Fibroblast of lung (primary cell): ENCODE measurements at regions not wholly inside any gene's neighbourhood (a gene's known extent, or its start where the extent isn't known, plus 50 kb on each side); places are given as distances from the start of the nearest gene placed in this dataset.

Experiments used
- DNase-seq, 2 donors: peaks; one replicate each; pipeline versions ENCODE4 v3.0.0 to v3.0.0-alpha.2; 2010; ENCODE audit warnings: low read depth in 2 of 2
- H2AFZ ChIP-seq: 2 replicates; pipeline ENCODE4 v1.5.1; 2012; ENCODE audit warnings: low read length, control low read depth, inconsistent platforms
- H3K27ac ChIP-seq: 2 replicates; pipeline ENCODE4 v1.5.1; 2011; ENCODE audit warnings: low read length, control low read depth; ENCODE audit not compliant: insufficient read depth
- H3K27me3 ChIP-seq: 2 replicates; pipeline ENCODE4 v1.5.1; 2011; ENCODE audit warnings: mild to moderate bottlenecking, low read length; ENCODE audit not compliant: control insufficient read depth, insufficient read depth
- H3K36me3 ChIP-seq: 2 replicates; pipeline ENCODE4 v1.5.1; 2011; ENCODE audit warnings: low read length; ENCODE audit not compliant: control insufficient read depth, insufficient read depth
- H3K4me1 ChIP-seq: 2 replicates; pipeline ENCODE4 v1.5.1; 2011; ENCODE audit warnings: low read length; ENCODE audit not compliant: control insufficient read depth, insufficient read depth; ENCODE audit errors: extremely low read depth
- H3K4me2 ChIP-seq: 2 replicates; pipeline ENCODE4 v1.5.1; 2011; ENCODE audit warnings: low read length, control low read depth; ENCODE audit not compliant: insufficient read depth; ENCODE audit errors: extremely low read depth
- H3K4me3 ChIP-seq, 4 experiments: fragments of 200-600 bp in 1 of 4; sonication (generic) in 1 of 4; replicated peaks in 1 of 4; 2 replicates each; pipeline ENCODE4 v1.5.1; 2011 to 2016; ENCODE audit warnings: low read length in 4 of 4, low read depth in 3 of 4, mild to moderate bottlenecking in 3 of 4, control low read depth in 2 of 4, inconsistent platforms in 1 of 4, mixed read lengths in 1 of 4; ENCODE audit not compliant: insufficient read depth in 1 of 4; ENCODE audit errors: control extremely low read depth in 1 of 4
- H3K79me2 ChIP-seq: 2 replicates; pipeline ENCODE4 v1.5.1; 2012; ENCODE audit warnings: mild to moderate bottlenecking, low read length, inconsistent platforms; ENCODE audit not compliant: control insufficient read depth, insufficient read depth
- H3K9ac ChIP-seq: 2 replicates; pipeline ENCODE4 v1.5.1; 2011; ENCODE audit warnings: mild to moderate bottlenecking, low read length, control low read depth; ENCODE audit not compliant: insufficient read depth
- H3K9me3 ChIP-seq: 2 replicates; pipeline ENCODE4 v1.5.1; 2012; ENCODE audit warnings: low read depth, low read length; ENCODE audit not compliant: control insufficient read depth, insufficient read depth
- H4K20me1 ChIP-seq: 2 replicates; pipeline ENCODE4 v1.5.1; 2011; ENCODE audit warnings: low read length; ENCODE audit not compliant: control insufficient read depth, insufficient read depth; ENCODE audit errors: extremely low read depth
- CTCF ChIP-seq, 2 donors: IDR thresholded peaks in 1 of 2; conservative IDR thresholded peaks in 1 of 2; 1 replicate in 1 of 2; 2 replicates in 1 of 2; pipeline ENCODE4 v1.5.1; 2011 to 2012; ENCODE audit warnings: low read length in 2 of 2, control low read depth in 1 of 2, inconsistent platforms in 1 of 2, low read depth in 1 of 2, mild to moderate bottlenecking in 1 of 2
- EZH2 ChIP-seq: IDR thresholded peaks from 2 replicates; pipeline ENCODE4 v1.5.1; 2012; ENCODE audit warnings: low read length, control low read depth, mild to moderate bottlenecking; ENCODE audit errors: missing control alignments

- no peak for TF ChIP-seq EZH2
- TF ChIP-seq CTCF (conservative IDR thresholded peaks at IDR 0.05 in 1 of 2, IDR thresholded peaks at IDR 0.05 in 1 of 2; ENCODE audit: low read depth in 1 of 2, low read length in 2 of 2): no peak
- H3K9me3 ChIP-seq: no peaks in the 10 kb centered on the region
- H3K9ac ChIP-seq: no peak overlapping the region
- H3K4me2 ChIP-seq: no peak overlapping the region
- H2AFZ ChIP-seq: no peak overlapping the region
- no peaks in the 10 kb centered on the region for H3K36me3 ChIP-seq
- H3K4me3 ChIP-seq: no peak overlapping the region
- H3K27me3 ChIP-seq: no peaks in the 10 kb centered on the region
- no peak overlapping the region for H3K27ac ChIP-seq
- H3K79me2 ChIP-seq: no peaks in the 10 kb centered on the region
- no peaks in the 10 kb centered on the region for H4K20me1 ChIP-seq
- DNase-seq: no peak
- no peaks in the 10 kb centered on the region for H3K4me1 ChIP-seq
Observed at GRCh38 chr6:139687055-139687454, 312.6 kb upstream of the CITED2 start.

- Histone ChIP-seq H3K36me3 (no peaks in the 10 kb centered on the region), H3K79me2 (no peaks in the 10 kb centered on the region), H3K4me3 (no peak overlapping the region), H3K9ac (no peak overlapping the region), H3K4me2 (no peak overlapping the region), H2AFZ (no peak overlapping the region), H3K9me3 (no peaks in the 10 kb centered on the region), H3K4me1 (no peaks in the 10 kb centered on the region), H3K27me3 (no peaks in the 10 kb centered on the region), H4K20me1 (no peaks in the 10 kb centered on the region), H3K27ac (no peak overlapping the region)
- peak; percentile 19 to 24 for DNase-seq
- no peak for TF ChIP-seq EZH2
- TF ChIP-seq CTCF (conservative IDR thresholded peaks at IDR 0.05 in 1 of 2, IDR thresholded peaks at IDR 0.05 in 1 of 2; ENCODE audit: low read depth in 1 of 2, low read length in 2 of 2): no peak
Observed at GRCh38 chr6:139686308-139686707, 311.9 kb upstream of the CITED2 start.

GRCh38 chr6:139685009-139685408 is 310.6 kb upstream of the CITED2 start:
- Histone ChIP-seq H3K9me3 (no peaks in the 10 kb centered on the region), H3K4me1 (no peaks in the 10 kb centered on the region), H3K9ac (no peak overlapping the region), H2AFZ (no peak overlapping the region), H4K20me1 (no peaks in the 10 kb centered on the region), H3K4me3 (no peak overlapping the region), H3K36me3 (no peaks in the 10 kb centered on the region), H3K79me2 (no peaks in the 10 kb centered on the region), H3K27me3 (no peaks in the 10 kb centered on the region), H3K4me2 (no peak overlapping the region), H3K27ac (no peak overlapping the region)
- DNase-seq: no peak
- TF ChIP-seq EZH2 (no peak), CTCF (conservative IDR thresholded peaks at IDR 0.05 in 1 of 2, IDR thresholded peaks at IDR 0.05 in 1 of 2; ENCODE audit: low read depth in 1 of 2, low read length in 2 of 2) (no peak)
